Left lung (tissue), 4 donors: ENCODE measurements at regions not wholly inside any gene's neighbourhood (a gene's known extent, or its start where the extent isn't known, plus 50 kb on each side); places are given as distances from the start of the nearest gene placed in this dataset.

ENCODE experiments used
- ATAC-seq: fragments of 200-7000 bp; cut with Tn5 transposase; one replicate; pipeline ENCODE4 v1.9.1; 2020; ENCODE audit warnings: moderate library complexity
- DNase-seq, 4 donors: peaks; one replicate each; pipeline ENCODE4 v3.0.0-alpha.2; 2013 to 2020
- H3K27ac ChIP-seq, 2 donors: fragments of 200-600 bp; sonication (generic) in 1 of 2; one replicate each; pipeline versions ENCODE4 v1.5.0 to v1.8.0; 2020 to 2021
- H3K27me3 ChIP-seq, 2 donors: fragments of 200-600 bp; sonication (generic) in 1 of 2; one replicate each; pipeline versions ENCODE4 v1.5.0 to v1.8.0; 2020 to 2021
- H3K36me3 ChIP-seq, 2 donors: fragments of 200-600 bp; sonication (generic) in 1 of 2; one replicate each; pipeline versions ENCODE4 v1.5.0 to v1.8.0; 2020 to 2021
- H3K4me1 ChIP-seq, 2 donors: fragments of 200-600 bp; one replicate each; pipeline ENCODE4 v1.8.0; 2021
- H3K4me3 ChIP-seq, 2 donors: fragments of 200-600 bp; sonication (generic) in 1 of 2; one replicate each; pipeline versions ENCODE4 v1.5.0 to v1.8.0; 2020 to 2021; ENCODE audit warnings: mild to moderate bottlenecking in 1 of 2
- H3K9me3 ChIP-seq, 2 donors: fragments of 200-600 bp; sonication (generic) in 1 of 2; one replicate each; pipeline versions ENCODE4 v1.5.0 to v1.8.0; 2020 to 2021
- CTCF ChIP-seq, 2 donors: fragments of 200-600 bp; sonication (generic) in 1 of 2; IDR thresholded peaks; one replicate each; pipeline versions ENCODE4 v1.5.0 to v1.8.0; 2021; ENCODE audit warnings: antibody characterized with exemption in 2 of 2
- intact Hi-C, 2 donors: fragments of 100-400 bp; cut with DNase I; formaldehyde crosslinking; loops; one replicate each; pipeline versions ENCODE4 v1.11.2 to v1.14.2; 2022
- donor health status: DM: no; HTN: yes; CAD: no.
- donor health status: DM: no; HTN: no; CAD: no.

DNA sequence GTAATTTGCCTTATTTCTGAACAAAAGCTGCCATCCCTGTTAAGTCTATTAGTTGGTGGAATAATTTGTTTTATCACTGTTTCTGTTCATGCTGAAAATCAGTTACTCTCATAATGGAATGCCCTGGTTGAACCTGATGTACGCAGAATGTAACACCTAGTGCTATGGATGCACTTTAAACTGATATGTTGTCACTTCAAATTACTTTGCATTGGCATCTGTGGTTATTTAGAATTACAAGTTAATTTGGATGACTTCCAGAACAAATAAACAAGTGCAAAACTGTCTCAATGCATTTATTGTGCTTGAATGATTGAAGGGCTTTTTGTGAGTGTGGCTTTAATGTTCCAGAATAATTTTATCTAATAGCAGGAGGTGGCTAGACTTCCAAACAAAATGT, 368.2 kb upstream of the SLITRK5 start:
- Histone ChIP-seq H3K36me3 (no peaks in the 10 kb centered on the region), H3K27me3 (no peaks in the 10 kb centered on the region), H3K4me3 (no peak overlapping the region), H3K4me1 (no peaks in the 10 kb centered on the region), H3K27ac (no peak overlapping the region), H3K9me3 (peaks cover 0 to 20% of the 10 kb centered on the region in 2 donors)
- intact Hi-C loops: no loop called here
- DNase-seq (no peak), ATAC-seq (no peak)
- TF ChIP-seq CTCF (IDR thresholded peaks at IDR 0.05): no peak

DNA sequence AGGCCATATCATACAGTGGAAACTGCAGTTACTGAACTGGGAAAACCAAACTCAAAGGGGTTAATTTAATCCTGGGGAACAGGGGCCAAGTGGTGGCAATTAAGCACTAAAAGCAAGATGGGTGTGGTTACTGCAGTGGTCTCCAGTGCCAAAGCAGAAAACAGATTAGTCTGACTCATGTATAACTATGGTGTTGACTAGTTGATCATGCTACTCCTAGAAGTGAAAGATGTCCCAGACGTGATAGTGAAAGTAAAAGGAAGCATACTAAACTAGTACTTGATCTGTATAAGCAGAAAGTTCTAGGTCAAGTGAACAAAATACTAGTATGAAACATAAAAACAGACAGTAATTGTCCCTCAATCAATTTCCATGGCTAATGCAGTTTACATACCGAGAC, 360.0 kb upstream of the SLITRK5 start:
- Histone ChIP-seq H3K9me3 (peaks cover 0 to 6% of the 10 kb centered on the region in 2 donors), H3K36me3 (no peaks in the 10 kb centered on the region), H3K4me1 (no peaks in the 10 kb centered on the region), H3K27me3 (no peaks in the 10 kb centered on the region), H3K27ac (no peak overlapping the region), H3K4me3 (no peak overlapping the region)
- no peak for TF ChIP-seq CTCF (IDR thresholded peaks at IDR 0.05)
- ATAC-seq (no peak), DNase-seq (no peak)
- intact Hi-C loops: no loop called here

DNA sequence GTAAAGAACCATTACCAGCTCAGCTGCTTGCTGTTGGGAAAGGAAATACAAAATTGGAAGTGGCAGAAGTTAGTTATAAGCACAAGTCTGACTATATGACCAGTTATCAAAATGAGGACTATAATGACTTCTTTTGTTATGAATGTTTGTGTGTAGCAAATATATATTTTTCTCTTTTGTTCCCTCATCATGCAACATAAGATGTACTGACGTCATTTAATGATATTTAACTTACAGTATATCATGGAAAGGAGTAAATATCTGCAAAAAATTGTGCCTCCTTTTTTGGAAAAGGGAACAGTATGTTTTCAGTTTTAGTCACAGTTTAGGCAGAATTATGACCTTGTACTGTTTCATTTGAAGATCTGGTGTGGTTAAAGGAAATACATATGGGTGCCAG, 356.3 kb upstream of the SLITRK5 start:
- intact Hi-C loops: no loop called here
- no peaks in the 10 kb centered on the region for H3K4me1 ChIP-seq
- H3K4me3 ChIP-seq: no peak overlapping the region
- ATAC-seq (no peak), DNase-seq (no peak)
- H3K9me3 ChIP-seq: no peaks in the 10 kb centered on the region
- H3K27me3 ChIP-seq: no peaks in the 10 kb centered on the region
- no peak for TF ChIP-seq CTCF (IDR thresholded peaks at IDR 0.05)
- H3K36me3 ChIP-seq: no peaks in the 10 kb centered on the region
- H3K27ac ChIP-seq: no peak overlapping the region

- no peaks in the 10 kb centered on the region for H3K4me1 ChIP-seq
- ATAC-seq (no peak), DNase-seq (no peak)
- no peaks in the 10 kb centered on the region for H3K27me3 ChIP-seq
- H3K9me3 ChIP-seq: peaks cover 0 to 5% of the 10 kb centered on the region in 2 donors
- TF ChIP-seq CTCF (IDR thresholded peaks at IDR 0.05): no peak
- H3K36me3 ChIP-seq: no peaks in the 10 kb centered on the region
- no peak overlapping the region for H3K4me3 ChIP-seq
- no peak overlapping the region for H3K27ac ChIP-seq
- intact Hi-C loops: no loop called here
These were observed 348.8 kb upstream of the SLITRK5 start for GRCh38 chr13:87322386-87322785.

GRCh38 chr13:87324558-87324957, 346.6 kb upstream of the SLITRK5 start:
- Histone ChIP-seq H3K9me3 (peaks cover 0 to 5% of the 10 kb centered on the region in 2 donors), H3K27ac (no peak overlapping the region), H3K36me3 (no peaks in the 10 kb centered on the region), H3K27me3 (no peaks in the 10 kb centered on the region), H3K4me1 (no peaks in the 10 kb centered on the region), H3K4me3 (no peak overlapping the region)
- intact Hi-C loops: no loop called here
- TF ChIP-seq CTCF (IDR thresholded peaks at IDR 0.05): no peak
- ATAC-seq: no peak
- DNase-seq: no peak
